Upper lobe of left lung (tissue), 6 donors: ENCODE measurements at regions not wholly inside any gene's neighbourhood (a gene's known extent, or its start where the extent isn't known, plus 50 kb on each side); places are given as distances from the start of the nearest gene placed in this dataset.

ENCODE experiments used
- ATAC-seq, 2 donors: fragments of 200-7000 bp; cut with Tn5 transposase; one replicate each; pipeline ENCODE4 v1.9.1; 2022; ENCODE audit warnings: mild to moderate bottlenecking in 2 of 2, moderate library complexity in 2 of 2; ENCODE audit not compliant: low FRiP score in 2 of 2
- DNase-seq, 2 donors: peaks; one replicate each; pipeline ENCODE4 v3.0.0-alpha.2; 2019 to 2020
- H3K27ac ChIP-seq, 4 donors: fragments of 200-600 bp; sonication (generic); one replicate each; pipeline ENCODE4 v1.5.1; 2016 to 2019
- H3K27me3 ChIP-seq, 4 donors: fragments of 200-600 bp; sonication (generic); one replicate each; pipeline ENCODE4 v1.5.1; 2017 to 2019
- H3K36me3 ChIP-seq, 4 donors: fragments of 200-600 bp; sonication (generic); one replicate each; pipeline ENCODE4 v1.5.1; 2016 to 2019
- H3K4me1 ChIP-seq, 4 donors: fragments of 200-600 bp; sonication (generic); one replicate each; pipeline ENCODE4 v1.5.1; 2018 to 2019
- H3K4me3 ChIP-seq, 4 donors: fragments of 200-600 bp; sonication (generic); one replicate each; pipeline ENCODE4 v1.5.1; 2017 to 2019; ENCODE audit warnings: mild to moderate bottlenecking in 2 of 4, moderate library complexity in 1 of 4
- H3K9me3 ChIP-seq, 4 donors: fragments of 200-600 bp; sonication (generic); one replicate each; pipeline ENCODE4 v1.5.1; 2018 to 2019
- EP300 ChIP-seq, 4 donors: sonication (generic); formaldehyde crosslinking; IDR thresholded peaks; one replicate each; pipeline ENCODE4 v1.5.1; 2017; ENCODE audit warnings: antibody characterized with exemption in 4 of 4, control low read depth in 2 of 4
- POLR2A ChIP-seq, 4 donors: fragments of 450-650 bp; IDR thresholded peaks; one replicate each; pipeline ENCODE4 v1.5.1; 2016 to 2017; ENCODE audit warnings: antibody characterized with exemption in 4 of 4, mild to moderate bottlenecking in 2 of 4
- POLR2AphosphoS5 ChIP-seq, 2 donors: sonication (generic); formaldehyde crosslinking; IDR thresholded peaks; one replicate each; pipeline ENCODE4 v1.5.1; 2017; ENCODE audit warnings: antibody characterized with exemption in 2 of 2
- WGBS, 2 donors: methylation state at CpG; one replicate each; pipeline ENCODE4 v1.1.5; 2017 to 2018; 5-methylcytosine and 5-hydroxymethylcytosine counted together
- TF ChIP-seq, protein P1 (sequence below), 6 experiments: fragments of 450-650 bp in 4 of 6; fragments of 200-600 bp in 2 of 6; sonication (generic) in 2 of 6; IDR thresholded peaks; one replicate each; pipeline ENCODE4 v1.5.1; 2016 to 2019; ENCODE audit warnings: antibody characterized with exemption in 6 of 6
- donor health status: DM: no; HTN: no; CAD: no; lungs with moderate emphysema.
- donor health status: DM: no; HTN: yes; CAD: no; lungs with severe emphysema.

DNA sequence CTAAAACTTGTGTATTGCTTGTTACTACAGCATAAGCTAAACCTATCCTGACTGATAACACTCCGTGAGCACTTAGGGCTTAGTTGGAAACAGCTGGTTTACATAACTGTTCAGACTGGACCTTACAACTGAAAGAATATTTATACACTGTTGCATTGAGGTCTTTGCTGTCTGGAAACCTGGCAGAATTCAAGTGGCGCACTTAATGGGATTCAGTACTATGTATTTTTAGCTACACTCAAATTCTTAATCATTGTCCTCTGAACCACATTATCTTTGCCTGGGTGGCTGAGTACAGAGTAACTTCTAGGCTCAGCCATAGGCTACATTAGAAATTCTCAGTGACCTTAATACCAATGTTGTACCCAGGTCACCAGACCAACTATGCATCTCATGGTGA, 172.9 kb downstream of the PMP22 start:
- Histone ChIP-seq H3K27me3 (no peaks in the 10 kb centered on the region), H3K4me3 (no peak overlapping the region), H3K27ac (no peak overlapping the region), H3K4me1 (no peaks in the 10 kb centered on the region), H3K36me3 (no peaks in the 10 kb centered on the region), H3K9me3 (no peaks in the 10 kb centered on the region)
- WGBS, 2 donors: 71 to 86% methylated on average over 2 of the region's 2 CpGs
- DNase-seq: no peak
- ATAC-seq: no peak
- TF ChIP-seq POLR2A (IDR thresholded peaks at IDR 0.05) (no peak), POLR2AphosphoS5 (IDR thresholded peaks at IDR 0.05) (no peak), EP300 (IDR thresholded peaks at IDR 0.05) (no peak)

DNA sequence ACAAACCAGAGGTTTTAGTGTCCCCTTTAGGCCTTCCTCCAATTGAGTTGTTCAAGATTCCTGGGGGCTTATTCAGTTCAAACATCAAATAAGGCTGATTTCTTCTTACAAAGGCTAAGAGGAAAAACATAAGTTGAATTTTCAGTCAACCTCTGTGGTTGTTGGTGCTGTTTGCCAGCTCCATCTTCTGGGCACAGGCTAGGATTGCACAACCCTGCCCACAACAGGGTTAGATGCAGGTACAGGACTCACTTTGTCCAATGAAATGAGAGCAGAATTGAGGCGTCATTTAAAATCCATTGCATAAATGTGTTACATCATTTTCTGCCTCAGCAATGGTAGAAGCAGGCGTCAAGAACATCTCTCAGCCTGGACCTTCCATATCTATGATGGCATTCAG, 173.3 kb downstream of the PMP22 start:
- 83% methylated on average over 2 of the region's 2 CpGs for WGBS, 2 donors
- no peak for ATAC-seq

DNA sequence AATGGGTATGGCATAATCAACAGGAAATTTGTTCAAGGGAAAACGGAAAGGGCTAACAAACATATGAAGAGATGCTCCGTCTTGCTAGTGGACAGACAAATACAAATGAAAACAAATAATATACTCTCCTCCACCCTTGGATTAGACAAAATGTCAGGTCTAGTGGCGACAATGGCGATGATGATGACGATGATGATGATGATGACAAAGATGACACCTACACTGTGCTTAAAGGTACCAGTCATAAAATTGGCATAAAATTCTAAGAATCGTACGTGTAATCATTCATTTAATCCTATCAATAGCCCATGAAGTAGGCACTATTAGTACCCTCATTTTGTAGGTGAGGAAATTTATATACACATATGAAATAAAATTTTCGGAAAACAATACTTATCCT, 174.6 kb downstream of the PMP22 start:
- no peak for ATAC-seq
- Histone ChIP-seq H3K36me3 (no peaks in the 10 kb centered on the region), H3K4me1 (no peaks in the 10 kb centered on the region), H3K27me3 (no peaks in the 10 kb centered on the region), H3K27ac (no peak overlapping the region), H3K9me3 (no peaks in the 10 kb centered on the region), H3K4me3 (no peak overlapping the region)
- 86 to 88% methylated on average over 8 of the region's 8 CpGs for WGBS, 2 donors
- TF ChIP-seq POLR2AphosphoS5 (IDR thresholded peaks at IDR 0.05): no peak
- no peak for DNase-seq

More for the DNA sequence above, 173.3 kb downstream of the PMP22 start:
- H3K4me1 ChIP-seq: no peaks in the 10 kb centered on the region
- H3K9me3 ChIP-seq: no peaks in the 10 kb centered on the region
- DNase-seq: peak in 1 of 2 donors; percentile 23
- H3K27me3 ChIP-seq: no peaks in the 10 kb centered on the region
- H3K4me3 ChIP-seq: no peak overlapping the region
- TF ChIP-seq, protein P1, sequence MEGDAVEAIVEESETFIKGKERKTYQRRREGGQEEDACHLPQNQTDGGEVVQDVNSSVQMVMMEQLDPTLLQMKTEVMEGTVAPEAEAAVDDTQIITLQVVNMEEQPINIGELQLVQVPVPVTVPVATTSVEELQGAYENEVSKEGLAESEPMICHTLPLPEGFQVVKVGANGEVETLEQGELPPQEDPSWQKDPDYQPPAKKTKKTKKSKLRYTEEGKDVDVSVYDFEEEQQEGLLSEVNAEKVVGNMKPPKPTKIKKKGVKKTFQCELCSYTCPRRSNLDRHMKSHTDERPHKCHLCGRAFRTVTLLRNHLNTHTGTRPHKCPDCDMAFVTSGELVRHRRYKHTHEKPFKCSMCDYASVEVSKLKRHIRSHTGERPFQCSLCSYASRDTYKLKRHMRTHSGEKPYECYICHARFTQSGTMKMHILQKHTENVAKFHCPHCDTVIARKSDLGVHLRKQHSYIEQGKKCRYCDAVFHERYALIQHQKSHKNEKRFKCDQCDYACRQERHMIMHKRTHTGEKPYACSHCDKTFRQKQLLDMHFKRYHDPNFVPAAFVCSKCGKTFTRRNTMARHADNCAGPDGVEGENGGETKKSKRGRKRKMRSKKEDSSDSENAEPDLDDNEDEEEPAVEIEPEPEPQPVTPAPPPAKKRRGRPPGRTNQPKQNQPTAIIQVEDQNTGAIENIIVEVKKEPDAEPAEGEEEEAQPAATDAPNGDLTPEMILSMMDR (IDR thresholded peaks at IDR 0.05): no peak
- TF ChIP-seq EP300 (IDR thresholded peaks at IDR 0.05) (no peak), POLR2AphosphoS5 (IDR thresholded peaks at IDR 0.05) (no peak), POLR2A (IDR thresholded peaks at IDR 0.05) (no peak)
- H3K36me3 ChIP-seq: no peaks in the 10 kb centered on the region
- H3K27ac ChIP-seq: no peak overlapping the region

DNA sequence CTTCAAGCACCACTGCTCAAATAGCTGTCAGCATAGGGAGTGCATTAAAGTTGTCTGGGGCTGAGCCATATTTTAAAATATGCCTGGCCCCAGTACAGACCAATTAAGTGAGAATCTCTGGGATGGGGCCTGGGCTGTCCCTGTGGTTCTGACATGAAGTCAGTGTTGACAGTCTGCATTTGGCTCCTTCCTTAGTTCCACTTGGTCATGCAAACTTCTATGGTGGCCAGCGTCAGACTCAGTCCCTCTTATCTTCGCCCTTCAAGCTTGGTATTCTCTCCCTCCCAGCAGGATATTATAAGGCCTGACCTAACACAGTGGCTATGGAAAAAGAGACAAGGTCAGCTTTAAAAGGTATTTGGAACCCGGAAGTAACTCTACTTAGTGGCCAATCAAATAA, 177.2 kb downstream of the PMP22 start:
- no peaks in the 10 kb centered on the region for H3K27me3 ChIP-seq
- H3K36me3 ChIP-seq: no peaks in the 10 kb centered on the region
- H3K9me3 ChIP-seq: no peaks in the 10 kb centered on the region
- H3K27ac ChIP-seq: no peak overlapping the region
- no peaks in the 10 kb centered on the region for H3K4me1 ChIP-seq
- WGBS, 2 donors: 65 to 76% methylated on average over 3 of the region's 3 CpGs
- no peak overlapping the region for H3K4me3 ChIP-seq
- no peak for ATAC-seq
- no peak for DNase-seq
- TF ChIP-seq, protein P1 (IDR thresholded peaks at IDR 0.05): no peak
- TF ChIP-seq POLR2AphosphoS5 (IDR thresholded peaks at IDR 0.05): no peak
- TF ChIP-seq POLR2A (IDR thresholded peaks at IDR 0.05): no peak
- TF ChIP-seq EP300 (IDR thresholded peaks at IDR 0.05): no peak

DNA sequence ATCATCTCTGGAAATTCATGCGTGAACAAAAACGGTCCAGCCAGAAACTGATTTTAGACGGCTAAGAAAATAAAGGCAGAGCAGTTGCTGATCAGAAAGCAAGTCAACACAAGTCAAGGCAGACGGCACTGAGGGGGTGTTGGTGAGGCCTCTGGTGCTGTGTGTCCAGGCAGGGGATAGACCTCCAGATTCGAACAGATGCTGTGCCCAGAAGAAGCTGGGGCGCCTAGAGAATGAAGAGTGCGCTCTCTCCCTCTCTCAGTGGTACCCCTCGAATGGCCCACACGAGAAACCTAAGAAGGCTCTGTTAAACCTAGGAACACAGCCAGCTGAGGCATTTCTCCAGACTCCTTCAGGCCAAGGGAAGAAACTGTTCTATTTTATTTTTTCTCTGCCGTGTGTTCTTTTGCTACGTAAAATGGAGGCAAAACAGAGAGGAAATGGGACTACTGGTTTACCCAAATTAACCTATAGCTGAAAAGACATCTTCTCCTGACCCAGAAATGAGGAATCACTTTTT, 178.3 kb downstream of the PMP22 start:
- Histone ChIP-seq H3K4me3 (no peak overlapping the region), H3K27me3 (no peaks in the 10 kb centered on the region), H3K9me3 (no peaks in the 10 kb centered on the region), H3K27ac (no peak overlapping the region), H3K4me1 (no peaks in the 10 kb centered on the region), H3K36me3 (no peaks in the 10 kb centered on the region)
- no peak for TF ChIP-seq EP300 (IDR thresholded peaks at IDR 0.05)
- TF ChIP-seq, protein P1 (IDR thresholded peaks at IDR 0.05): no peak
- no peak for TF ChIP-seq POLR2A (IDR thresholded peaks at IDR 0.05)
- no peak for TF ChIP-seq POLR2AphosphoS5 (IDR thresholded peaks at IDR 0.05)
- DNase-seq: no peak
- WGBS, 2 donors: 74 to 87% methylated on average over 11 of the region's 11 CpGs
- ATAC-seq: no peak

DNA sequence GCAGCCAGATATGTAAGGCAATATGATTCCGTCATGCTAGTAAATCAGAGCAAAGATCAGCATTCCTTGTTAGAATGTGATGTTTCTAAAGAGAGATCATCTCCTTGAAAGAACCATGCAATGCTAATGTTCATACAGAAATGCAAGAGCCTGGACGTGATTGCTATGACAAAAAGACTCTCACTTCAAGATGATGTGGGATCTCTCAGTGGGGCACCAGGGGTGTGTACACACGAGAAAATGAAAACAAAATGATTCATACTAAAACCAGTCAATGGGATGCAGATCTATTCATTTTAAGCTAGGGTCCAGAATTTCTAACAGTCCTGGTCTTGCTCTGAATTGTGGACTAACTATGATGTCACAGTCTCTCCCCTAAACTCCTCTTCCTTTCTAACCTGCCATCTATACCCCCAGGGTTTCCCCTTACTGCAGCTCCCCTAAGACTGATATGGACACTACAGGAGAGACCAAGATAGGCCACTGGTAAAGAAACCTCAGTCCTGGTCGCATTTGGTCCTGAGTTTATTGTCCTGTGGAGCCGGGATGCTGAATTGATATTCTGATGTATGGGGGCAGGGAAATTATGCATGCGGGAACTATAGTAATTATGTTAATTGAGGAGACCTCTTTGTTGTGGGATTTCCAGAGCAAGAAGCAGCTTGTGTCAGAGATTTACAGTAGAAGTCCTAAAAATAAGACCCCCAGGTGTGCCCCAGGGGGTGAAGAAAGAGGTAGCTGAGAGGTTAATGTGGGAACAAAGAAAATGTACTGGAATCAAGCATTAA, 179.0 kb downstream of the PMP22 start:
- H3K27ac ChIP-seq: no peak overlapping the region
- no peak for ATAC-seq
- TF ChIP-seq POLR2AphosphoS5 (IDR thresholded peaks at IDR 0.05) (no peak), EP300 (IDR thresholded peaks at IDR 0.05) (no peak), POLR2A (IDR thresholded peaks at IDR 0.05) (no peak)
- TF ChIP-seq, protein P1 (IDR thresholded peaks at IDR 0.05): no peak
- DNase-seq: no peak
- H3K4me1 ChIP-seq: no peaks in the 10 kb centered on the region
- H3K36me3 ChIP-seq: no peaks in the 10 kb centered on the region
- H3K4me3 ChIP-seq: no peak overlapping the region
- no peaks in the 10 kb centered on the region for H3K9me3 ChIP-seq
- H3K27me3 ChIP-seq: no peaks in the 10 kb centered on the region
- 60 to 72% methylated on average over 6 of the region's 6 CpGs for WGBS, 2 donors
